ENCODE measurements at regions not wholly inside any gene's neighbourhood (a gene's known extent, or its start where the extent isn't known, plus 50 kb on each side); places are given as distances from the start of the nearest gene placed in this dataset.

DNA sequence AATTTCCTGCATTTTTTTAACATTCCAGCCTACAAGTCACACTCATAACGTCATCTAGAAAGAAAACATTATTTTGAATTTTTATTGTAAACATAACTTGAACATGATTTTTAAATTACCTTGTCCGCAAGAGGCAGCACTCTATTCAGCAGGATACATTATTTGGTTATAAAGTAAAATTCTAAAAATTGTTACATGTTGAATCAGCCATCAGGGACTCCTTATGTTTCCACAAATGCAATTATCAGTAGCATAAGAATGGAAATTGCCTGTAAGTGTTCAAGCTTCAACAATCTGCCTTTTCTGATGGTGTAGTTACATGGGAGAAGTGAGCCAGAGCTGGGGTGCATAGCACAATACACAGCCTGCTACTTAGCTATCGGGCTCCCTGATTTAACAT, 97.5 kb downstream of the ZNF365 start:
- TF ChIP-seq, protein P1, sequence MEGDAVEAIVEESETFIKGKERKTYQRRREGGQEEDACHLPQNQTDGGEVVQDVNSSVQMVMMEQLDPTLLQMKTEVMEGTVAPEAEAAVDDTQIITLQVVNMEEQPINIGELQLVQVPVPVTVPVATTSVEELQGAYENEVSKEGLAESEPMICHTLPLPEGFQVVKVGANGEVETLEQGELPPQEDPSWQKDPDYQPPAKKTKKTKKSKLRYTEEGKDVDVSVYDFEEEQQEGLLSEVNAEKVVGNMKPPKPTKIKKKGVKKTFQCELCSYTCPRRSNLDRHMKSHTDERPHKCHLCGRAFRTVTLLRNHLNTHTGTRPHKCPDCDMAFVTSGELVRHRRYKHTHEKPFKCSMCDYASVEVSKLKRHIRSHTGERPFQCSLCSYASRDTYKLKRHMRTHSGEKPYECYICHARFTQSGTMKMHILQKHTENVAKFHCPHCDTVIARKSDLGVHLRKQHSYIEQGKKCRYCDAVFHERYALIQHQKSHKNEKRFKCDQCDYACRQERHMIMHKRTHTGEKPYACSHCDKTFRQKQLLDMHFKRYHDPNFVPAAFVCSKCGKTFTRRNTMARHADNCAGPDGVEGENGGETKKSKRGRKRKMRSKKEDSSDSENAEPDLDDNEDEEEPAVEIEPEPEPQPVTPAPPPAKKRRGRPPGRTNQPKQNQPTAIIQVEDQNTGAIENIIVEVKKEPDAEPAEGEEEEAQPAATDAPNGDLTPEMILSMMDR (IDR thresholded peaks at IDR 0.05) = no peak
- no peak for TF ChIP-seq POLR2A (IDR thresholded peaks at IDR 0.05)

Data from heart left ventricle (tissue), 13 donors.